ENCODE measurements at regions not wholly inside any gene's neighbourhood (a gene's known extent, or its start where the extent isn't known, plus 50 kb on each side); places are given as distances from the start of the nearest gene placed in this dataset.

GRCh38 chr6:91697010-91697695, 1110.3 kb upstream of the MAP3K7 start:
- no peak for DNase-seq (ENCODE audit: low spot score)

GRCh38 chr6:91695221-91695620, 1108.3 kb upstream of the MAP3K7 start:
- DNase-seq (ENCODE audit: low spot score), result no peak

GRCh38 chr6:91694016-91694654, 1107.3 kb upstream of the MAP3K7 start:
- DNase-seq (ENCODE audit: low spot score), result no peak

- DNase-seq (ENCODE audit: low spot score), result no peak
Observed at GRCh38 chr6:91691449-91691848, 1104.6 kb upstream of the MAP3K7 start.

- no peak for DNase-seq (ENCODE audit: low spot score)
Observed at GRCh38 chr6:91683240-91683639, 1096.4 kb upstream of the MAP3K7 start.

- no peak for DNase-seq (ENCODE audit: low spot score)
Observed at GRCh38 chr6:91681296-91681695, 1094.4 kb upstream of the MAP3K7 start.

- no peak for DNase-seq (ENCODE audit: low spot score)
Observed at GRCh38 chr6:91678679-91679446, 1092.0 kb upstream of the MAP3K7 start.

- DNase-seq (ENCODE audit: low spot score), result no peak
Observed at GRCh38 chr6:91672201-91672600, 1085.3 kb upstream of the MAP3K7 start.

GRCh38 chr6:91669871-91670268, 1083.0 kb upstream of the MAP3K7 start:
- DNase-seq (ENCODE audit: low spot score), result no peak

GRCh38 chr6:91669154-91669870, 1082.4 kb upstream of the MAP3K7 start:
- DNase-seq (ENCODE audit: low spot score), result no peak

GRCh38 chr6:91667596-91667995, 1080.7 kb upstream of the MAP3K7 start:
- DNase-seq (ENCODE audit: low spot score), result no peak

- no peak for DNase-seq (ENCODE audit: low spot score)
Observed at GRCh38 chr6:91664327-91664959, 1077.6 kb upstream of the MAP3K7 start.

GRCh38 chr6:91660893-91661292, 1074.0 kb upstream of the MAP3K7 start:
- DNase-seq (ENCODE audit: low spot score), result no peak

GRCh38 chr6:91659891-91660290, 1073.0 kb upstream of the MAP3K7 start:
- no peak for DNase-seq (ENCODE audit: low spot score)

- DNase-seq (ENCODE audit: low spot score), result no peak
Observed at GRCh38 chr6:91654793-91655192, 1067.9 kb upstream of the MAP3K7 start.

GRCh38 chr6:91654357-91654756, 1067.5 kb upstream of the MAP3K7 start:
- DNase-seq (ENCODE audit: low spot score), result no peak

GRCh38 chr6:91653895-91654294, 1067.0 kb upstream of the MAP3K7 start:
- no peak for DNase-seq (ENCODE audit: low spot score)

GRCh38 chr6:91653076-91653723, 1066.3 kb upstream of the MAP3K7 start:
- no peak for DNase-seq (ENCODE audit: low spot score)

- no peak for DNase-seq (ENCODE audit: low spot score)
Observed at GRCh38 chr6:91646649-91647048, 1059.8 kb upstream of the MAP3K7 start.

GRCh38 chr6:91645811-91646210, 1058.9 kb upstream of the MAP3K7 start:
- no peak for DNase-seq (ENCODE audit: low spot score)

- DNase-seq (ENCODE audit: low spot score), result no peak
Observed at GRCh38 chr6:91637217-91637616, 1050.3 kb upstream of the MAP3K7 start.

- no peak for DNase-seq (ENCODE audit: low spot score)
Observed at GRCh38 chr6:91634791-91635190, 1047.9 kb upstream of the MAP3K7 start.
